HEK293 (cell line): ENCODE measurements at regions not wholly inside any gene's neighbourhood (a gene's known extent, or its start where the extent isn't known, plus 50 kb on each side); places are given as distances from the start of the nearest gene placed in this dataset.

Source experiments
- CTCF ChIA-PET: fragments of 350-600 bp; formaldehyde crosslinking; extraction: SDS; loops from one replicate; lab custom pipeline; 2021; ENCODE audit warnings: antibody characterized with exemption; lab: Yijun Ruan, JAX
- POLR2A ChIA-PET: fragments of 300-600 bp; formaldehyde crosslinking; extraction: SDS; loops from one replicate; lab custom pipeline; 2020; ENCODE audit warnings: antibody characterized with exemption, inconsistent platforms; lab: Yijun Ruan, JAX
- H3K27ac ChIP-seq: fragments of 200-500 bp; sonication (Bioruptor generic); 2 replicates; pipeline ENCODE4 v1.5.1; 2014; ENCODE audit warnings: low read depth, low read length, control low read depth, inconsistent platforms; ENCODE audit errors: extremely low read depth
- H3K36me3 ChIP-seq, 2 experiments: fragments of 200-500 bp in 1 of 2; sonication (Bioruptor generic) in 1 of 2; 1 replicate in 1 of 2; 2 replicates in 1 of 2; pipeline ENCODE4 v1.5.1; 2014 to 2017; ENCODE audit warnings: inconsistent platforms in 2 of 2, low read length in 2 of 2; ENCODE audit not compliant: control insufficient read depth in 2 of 2, insufficient read depth in 1 of 2
- H3K4me1 ChIP-seq: fragments of 200-500 bp; sonication (Bioruptor generic); 2 replicates; pipeline ENCODE4 v1.5.1; 2014; ENCODE audit warnings: mild to moderate bottlenecking, low read length, inconsistent platforms; ENCODE audit not compliant: control insufficient read depth, insufficient read depth
- H3K4me3 ChIP-seq: 2 replicates; pipeline ENCODE4 v1.5.1; 2011; ENCODE audit warnings: low read depth, mild to moderate bottlenecking, control low read depth, low read length, moderate library complexity
- H3K9me3 ChIP-seq: fragments of 200-500 bp; sonication (Bioruptor generic); 2 replicates; pipeline ENCODE4 v1.5.1; 2014; ENCODE audit warnings: low read depth, low read length, inconsistent platforms; ENCODE audit not compliant: control insufficient read depth, insufficient read depth
- ELK4 ChIP-seq: IDR thresholded peaks from 2 replicates; pipeline ENCODE4 v1.6.1; 2011; ENCODE audit warnings: mild to moderate bottlenecking, low read depth, low read length, borderline replicate concordance
- INSM2 ChIP-seq: fragments of 450-650 bp; formaldehyde crosslinking; IDR thresholded peaks from 2 replicates; pipeline ENCODE4 v1.5.1; 2016; ENCODE audit warnings: missing biosample characterization, missing genetic modification characterization
- MEIS1 ChIP-seq: sonication (generic); formaldehyde crosslinking; IDR thresholded peaks from 2 replicates; pipeline ENCODE4 v1.8.1; 2022; ENCODE audit warnings: missing genetic modification reagents, mild to moderate bottlenecking, borderline replicate concordance
- PRDM4 ChIP-seq: fragments of 450-650 bp; formaldehyde crosslinking; IDR thresholded peaks from 2 replicates; pipeline ENCODE4 v1.5.1; 2017; ENCODE audit warnings: missing biosample characterization, missing genetic modification characterization
- SALL2 ChIP-seq: fragments of 450-650 bp; formaldehyde crosslinking; IDR thresholded peaks from 2 replicates; pipeline ENCODE4 v1.5.0; 2017; ENCODE audit warnings: missing biosample characterization, mild to moderate bottlenecking, missing genetic modification characterization, borderline replicate concordance
- SP3 ChIP-seq: fragments of 450-650 bp; formaldehyde crosslinking; IDR thresholded peaks from 2 replicates; pipeline ENCODE4 v1.5.1; 2016; ENCODE audit warnings: missing biosample characterization, missing genetic modification characterization
- TSHZ1 ChIP-seq: fragments of 450-650 bp; formaldehyde crosslinking; IDR thresholded peaks from 2 replicates; pipeline ENCODE4 v1.5.1; 2016; ENCODE audit warnings: missing biosample characterization, missing genetic modification characterization, borderline replicate concordance
- ZBTB48 ChIP-seq: fragments of 450-650 bp; formaldehyde crosslinking; IDR thresholded peaks from 2 replicates; pipeline ENCODE4 v1.5.1; 2016; ENCODE audit warnings: missing biosample characterization, missing genetic modification characterization
- ZBTB6 ChIP-seq: fragments of 450-650 bp; formaldehyde crosslinking; IDR thresholded peaks from 2 replicates; pipeline ENCODE4 v1.5.1; 2017; ENCODE audit warnings: missing biosample characterization, missing genetic modification characterization
- ZFP3 ChIP-seq: fragments of 450-650 bp; formaldehyde crosslinking; IDR thresholded peaks from 2 replicates; pipeline ENCODE4 v1.5.1; 2016; ENCODE audit warnings: low read depth, missing biosample characterization, missing genetic modification characterization
- ZFP69B ChIP-seq: fragments of 450-650 bp; formaldehyde crosslinking; IDR thresholded peaks from 2 replicates; pipeline ENCODE4 v1.5.1; 2016; ENCODE audit warnings: missing biosample characterization, missing genetic modification characterization
- ZNF132 ChIP-seq: fragments of 450-650 bp; formaldehyde crosslinking; IDR thresholded peaks from 2 replicates; pipeline ENCODE4 v1.5.1; 2017; ENCODE audit warnings: missing biosample characterization, missing genetic modification characterization, borderline replicate concordance
- ZNF2 ChIP-seq: fragments of 450-650 bp; formaldehyde crosslinking; IDR thresholded peaks from 2 replicates; pipeline ENCODE4 v1.5.1; 2016; ENCODE audit warnings: missing biosample characterization, missing genetic modification characterization
- ZNF302 ChIP-seq: fragments of 450-650 bp; formaldehyde crosslinking; IDR thresholded peaks from 2 replicates; pipeline ENCODE4 v1.5.1; 2016; ENCODE audit warnings: missing biosample characterization, missing genetic modification characterization, low read depth
- ZNF341 ChIP-seq: fragments of 450-650 bp; formaldehyde crosslinking; IDR thresholded peaks from 2 replicates; pipeline ENCODE4; 2016; ENCODE audit warnings: low read depth, missing biosample characterization, missing genetic modification characterization
- ZSCAN16 ChIP-seq: fragments of 450-650 bp; formaldehyde crosslinking; IDR thresholded peaks from 2 replicates; pipeline ENCODE4 v1.5.1; 2016; ENCODE audit warnings: missing biosample characterization, missing genetic modification characterization
- TF ChIP-seq, protein P1 (sequence below): fragments of 450-650 bp; formaldehyde crosslinking; IDR thresholded peaks from 2 replicates; pipeline ENCODE4 v1.5.1; 2016; ENCODE audit warnings: missing biosample characterization, missing genetic modification characterization

DNA sequence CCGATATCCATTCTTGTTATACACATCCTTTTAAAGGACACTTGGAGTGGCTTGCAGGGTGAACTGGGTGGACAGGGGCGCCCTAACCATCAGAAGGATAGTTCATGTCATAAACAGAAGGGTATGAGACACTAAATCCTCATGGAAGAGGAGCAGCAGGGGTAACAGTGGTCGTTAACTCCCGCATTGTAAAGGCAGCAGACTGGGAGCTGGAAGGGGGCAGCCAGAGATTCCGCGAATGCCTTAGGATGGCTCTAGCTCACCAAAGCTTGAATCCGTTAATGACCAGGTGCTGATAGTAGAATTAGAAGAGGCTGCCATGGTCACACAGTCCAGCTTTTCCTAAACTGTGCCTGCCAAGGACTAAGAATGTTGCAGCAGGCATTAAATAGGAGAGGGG, 85.2 kb upstream of the ANKRD34C start:
- no peak for TF ChIP-seq SP3 (tag by site-specific recombination)
- TF ChIP-seq, protein P1, sequence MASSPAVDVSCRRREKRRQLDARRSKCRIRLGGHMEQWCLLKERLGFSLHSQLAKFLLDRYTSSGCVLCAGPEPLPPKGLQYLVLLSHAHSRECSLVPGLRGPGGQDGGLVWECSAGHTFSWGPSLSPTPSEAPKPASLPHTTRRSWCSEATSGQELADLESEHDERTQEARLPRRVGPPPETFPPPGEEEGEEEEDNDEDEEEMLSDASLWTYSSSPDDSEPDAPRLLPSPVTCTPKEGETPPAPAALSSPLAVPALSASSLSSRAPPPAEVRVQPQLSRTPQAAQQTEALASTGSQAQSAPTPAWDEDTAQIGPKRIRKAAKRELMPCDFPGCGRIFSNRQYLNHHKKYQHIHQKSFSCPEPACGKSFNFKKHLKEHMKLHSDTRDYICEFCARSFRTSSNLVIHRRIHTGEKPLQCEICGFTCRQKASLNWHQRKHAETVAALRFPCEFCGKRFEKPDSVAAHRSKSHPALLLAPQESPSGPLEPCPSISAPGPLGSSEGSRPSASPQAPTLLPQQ (tag by site-specific recombination), result no peak
- TF ChIP-seq ZNF2, result no peak
- no peak for TF ChIP-seq MEIS1 (CRISPR knock-in tag)
- TF ChIP-seq ZBTB6 (tag by site-specific recombination), result no peak
- no peak for TF ChIP-seq TSHZ1
- no peak for TF ChIP-seq ZSCAN16
- TF ChIP-seq INSM2 (tag by site-specific recombination), result no peak
- no peak for TF ChIP-seq SALL2 (tag by site-specific recombination)
- no peak for TF ChIP-seq ZNF132 (tag by site-specific recombination)
- TF ChIP-seq, all 188 proteins: peak for 0
- H3K27ac ChIP-seq, result no peak overlapping the region
- H3K9me3 ChIP-seq, result no peaks in the 10 kb centered on the region
- H3K4me3 ChIP-seq, result no peak overlapping the region
- ChIA-PET POLR2A (no interaction called here), CTCF (interaction anchor here (0.6 to 1.0 kb wide), 2 partner anchors 13 to 14 kb away, joined by 3 to 6 read pairs; no protein-coding TSS in a partner anchor)
- H3K4me1 ChIP-seq, result 0 out of 2 replicates have a peak, but pooled peaks cover 1% of the 10 kb centered on the region
- no peaks in the 10 kb centered on the region for H3K36me3 ChIP-seq

- Histone ChIP-seq H3K4me1 (0 out of 2 replicates have a peak, but pooled peaks cover 5% of the 10 kb centered on the region), H3K27ac (no peak overlapping the region), H3K9me3 (no peaks in the 10 kb centered on the region), H3K4me3 (no peak overlapping the region)
- CTCF ChIA-PET, result interaction anchor here (0.5 to 5.6 kb wide), 6 partner anchors 12 to 560 kb away, joined by 3 to 53 read pairs (median 6); no protein-coding TSS in a partner anchor
- TF ChIP-seq ELK4 (no peak), ZFP69B (tag by site-specific recombination) (no peak), ZNF302 (no peak), ZFP3 (no peak), ZBTB48 (tag by site-specific recombination) (no peak), ZNF341 (tag by site-specific recombination) (no peak), PRDM4 (tag by site-specific recombination) (no peak)
- TF ChIP-seq, all 188 proteins: peak for 0
- POLR2A ChIA-PET, result no interaction called here
- H3K36me3 ChIP-seq, result no peaks in the 10 kb centered on the region
Measured at GRCh38 chr15:79195802-79196201, 86.7 kb upstream of the ANKRD34C start.
